SIG-M5 (cell line): ENCODE measurements at regions not wholly inside any gene's neighbourhood (a gene's known extent, or its start where the extent isn't known, plus 50 kb on each side); places are given as distances from the start of the nearest gene placed in this dataset.

Source experiments
- DNase-seq: peaks from one replicate; lab custom pipeline; 2025; lab: John Stamatoyannopoulos, UW

DNA sequence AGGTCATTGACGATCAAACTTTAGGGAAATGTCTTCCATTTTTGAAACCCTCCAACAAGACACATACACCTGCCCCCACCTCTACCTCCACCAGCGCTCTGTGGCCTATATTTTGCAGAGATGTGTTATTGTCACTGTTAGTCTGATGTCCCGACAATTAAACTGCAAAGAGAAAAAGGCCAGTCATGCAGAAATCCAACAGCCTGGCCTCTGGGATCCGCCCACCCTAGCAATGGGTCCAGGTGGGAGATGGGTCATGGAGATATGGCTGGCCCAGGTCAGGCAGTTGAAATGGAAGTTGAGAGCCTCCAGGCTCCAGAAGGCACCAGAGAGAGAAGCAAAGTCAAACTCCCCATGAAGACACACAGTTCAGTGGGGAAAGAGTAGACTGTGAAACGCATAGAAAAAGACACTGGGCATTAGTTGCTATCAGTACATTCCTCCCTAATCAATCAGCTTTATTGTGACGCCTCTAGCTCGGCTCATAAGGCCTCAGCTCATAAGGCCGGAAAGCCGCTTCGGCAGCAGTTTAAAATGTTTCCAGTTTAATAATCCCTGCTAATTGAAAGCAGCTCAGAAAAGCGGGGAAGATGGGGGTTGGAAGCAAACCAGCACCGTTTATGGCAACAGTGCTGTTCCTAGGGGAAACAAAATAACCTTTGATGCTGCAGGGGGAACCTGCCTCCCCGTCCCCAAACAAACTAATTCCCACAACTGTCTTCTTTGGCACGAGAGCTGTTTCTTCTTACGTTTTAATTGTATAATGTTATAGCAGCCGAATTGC lies 239.7 kb upstream of the ZNF507 start:
- DNase-seq = no peak

GRCh38 chr19:32122258-32122657 lies 223.2 kb upstream of the ZNF507 start:
- no peak for DNase-seq

GRCh38 chr19:32123355-32123940 lies 222.0 kb upstream of the ZNF507 start:
- no peak for DNase-seq

DNA sequence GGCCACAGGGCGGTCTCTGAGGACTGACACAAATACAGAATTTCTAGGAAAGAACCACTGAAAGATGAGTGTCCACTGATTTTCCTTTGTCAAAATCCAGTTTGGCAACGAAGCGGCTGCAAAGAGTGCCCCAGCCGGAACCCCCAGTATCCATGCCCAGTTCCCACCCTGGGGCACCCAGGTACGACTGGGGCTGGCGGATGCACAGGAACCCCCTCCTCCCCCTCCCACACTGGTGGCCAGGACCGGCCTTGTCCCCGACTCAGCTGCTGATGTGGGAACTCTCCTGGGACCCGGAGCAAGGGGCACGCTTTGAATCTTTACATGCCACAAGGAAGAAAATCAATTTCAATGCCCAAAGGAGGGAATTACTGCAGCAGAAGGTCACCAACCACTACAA lies 220.8 kb upstream of the ZNF507 start:
- DNase-seq = no peak

DNA sequence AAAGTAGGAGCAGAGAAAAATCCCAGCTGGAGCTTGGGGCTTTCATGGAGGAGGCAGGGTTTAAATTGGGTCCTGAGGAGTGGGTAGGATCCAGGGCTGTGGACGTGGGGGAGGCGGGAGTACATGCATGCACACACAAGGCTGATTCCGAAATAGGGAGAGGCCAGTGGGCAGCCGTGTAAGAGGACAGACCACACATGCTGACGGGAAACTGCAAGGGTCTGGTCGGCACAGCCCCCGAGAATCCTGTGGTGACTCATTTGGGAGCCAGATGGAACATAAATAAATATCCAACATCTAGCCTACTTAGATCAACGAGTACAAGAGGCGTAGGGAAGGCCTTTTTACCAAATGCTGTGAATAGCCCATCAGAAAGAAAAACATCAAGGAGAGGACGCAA lies 216.3 kb upstream of the ZNF507 start:
- no peak for DNase-seq

GRCh38 chr19:32130332-32130731 lies 215.1 kb upstream of the ZNF507 start:
- DNase-seq = no peak

DNA sequence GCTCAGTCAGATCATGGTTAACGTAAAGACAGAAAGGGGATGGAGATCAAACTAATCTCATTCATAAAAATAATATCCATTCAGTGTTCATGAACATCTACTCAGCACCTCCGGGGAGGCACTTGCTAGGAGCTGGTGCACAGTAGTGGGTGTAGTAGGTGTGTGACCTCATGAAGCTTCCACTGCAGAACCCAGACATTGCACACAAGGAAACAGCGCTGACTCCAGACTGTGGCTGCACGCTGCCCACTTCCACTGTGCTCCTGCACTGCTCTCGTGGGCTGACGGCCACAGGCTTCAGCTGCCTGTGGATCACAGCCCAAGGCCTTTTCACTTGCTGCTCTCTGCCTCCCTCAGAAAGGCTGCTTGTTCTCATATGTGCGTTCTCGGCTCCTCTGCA lies 214.4 kb upstream of the ZNF507 start:
- DNase-seq = no peak

- DNase-seq = no peak
Measured at GRCh38 chr19:32138416-32138815, 207.0 kb upstream of the ZNF507 start.

- no peak for DNase-seq
Measured at GRCh38 chr19:32141840-32142511, 203.4 kb upstream of the ZNF507 start.

DNA sequence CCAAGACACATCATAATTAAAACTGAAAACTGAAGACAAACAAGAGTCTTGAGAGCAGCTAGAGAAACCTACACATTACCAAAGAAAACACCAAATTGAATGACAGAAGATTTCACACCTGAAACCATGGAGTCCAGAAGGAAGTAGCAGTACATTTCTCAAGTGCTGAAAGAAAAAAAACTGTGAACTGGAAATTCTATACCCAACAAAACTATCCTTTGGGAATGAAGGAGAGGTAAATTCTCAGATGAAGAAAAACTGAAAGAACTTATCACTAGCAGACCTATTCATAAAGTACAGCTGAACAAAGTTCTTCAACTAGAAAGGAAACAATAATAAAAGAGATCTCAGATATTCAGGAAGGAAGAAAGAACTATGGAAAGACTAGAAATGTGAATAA lies 198.7 kb upstream of the ZNF507 start:
- DNase-seq = no peak

GRCh38 chr19:32150605-32151004 lies 194.8 kb upstream of the ZNF507 start:
- DNase-seq = no peak

GRCh38 chr19:32154418-32154817 lies 191.0 kb upstream of the ZNF507 start:
- no peak for DNase-seq

- DNase-seq = no peak
Measured at GRCh38 chr19:32164384-32164992, 180.9 kb upstream of the ZNF507 start.

DNA sequence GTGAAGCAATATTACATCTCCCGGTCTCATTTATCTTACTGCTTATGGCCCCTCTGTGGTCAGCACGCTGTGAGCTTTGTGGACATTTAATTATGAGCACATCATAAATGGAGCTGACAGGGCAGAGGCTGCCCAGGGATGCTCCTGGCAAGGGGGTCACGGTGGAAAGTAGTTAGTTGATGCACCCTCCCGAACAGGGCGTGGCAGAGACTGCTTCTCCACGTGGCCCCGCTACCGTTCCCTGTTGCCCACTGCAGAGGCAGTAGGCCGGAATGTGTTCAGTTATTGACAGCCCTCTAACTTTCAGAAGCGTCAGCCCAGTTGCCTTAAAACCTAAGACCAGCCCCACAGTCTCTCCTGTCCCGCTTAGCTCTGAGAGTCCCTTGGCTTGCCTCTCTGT lies 180.3 kb upstream of the ZNF507 start:
- DNase-seq = no peak

DNA sequence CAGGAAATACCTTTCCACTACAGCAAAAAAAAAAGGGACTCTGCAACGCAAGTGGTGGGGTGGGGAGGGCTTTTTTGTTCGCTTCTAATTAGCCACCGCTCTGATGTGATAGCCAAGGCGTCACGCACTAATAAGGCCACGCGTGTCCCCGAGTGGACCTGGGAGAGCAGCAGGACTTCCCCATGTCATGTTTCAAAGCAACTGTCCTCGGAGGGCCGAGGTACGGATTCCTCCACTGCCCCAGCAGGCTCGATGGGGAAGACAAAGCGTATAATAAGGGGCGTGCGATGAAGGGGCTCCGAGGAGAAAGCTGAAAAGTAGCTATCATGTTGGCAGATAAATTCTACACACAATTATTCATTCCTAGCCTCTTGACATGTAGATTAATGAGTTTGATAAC lies 179.7 kb upstream of the ZNF507 start:
- no peak for DNase-seq

- DNase-seq = no peak
Measured at GRCh38 chr19:32166238-32166637, 179.2 kb upstream of the ZNF507 start.

DNA sequence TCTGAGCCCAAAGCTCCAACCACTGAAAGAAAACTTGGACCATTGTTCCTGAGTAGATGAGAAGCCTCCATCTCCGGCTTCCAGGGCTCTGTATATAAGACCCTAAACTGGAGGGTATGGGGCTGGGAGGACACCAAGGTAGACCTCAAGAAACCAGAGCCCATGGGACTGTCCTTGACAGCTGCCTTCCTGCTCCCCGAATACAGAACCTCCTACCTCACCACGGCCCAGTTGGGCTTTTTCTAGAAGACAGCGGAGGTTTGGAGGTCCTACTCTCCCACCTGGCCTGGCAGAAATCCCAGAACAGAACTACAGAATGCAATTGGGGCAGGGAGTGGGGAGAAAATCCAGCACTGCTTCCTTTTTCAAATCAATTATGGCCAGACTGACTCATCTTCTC lies 177.3 kb upstream of the ZNF507 start:
- DNase-seq = no peak

DNA sequence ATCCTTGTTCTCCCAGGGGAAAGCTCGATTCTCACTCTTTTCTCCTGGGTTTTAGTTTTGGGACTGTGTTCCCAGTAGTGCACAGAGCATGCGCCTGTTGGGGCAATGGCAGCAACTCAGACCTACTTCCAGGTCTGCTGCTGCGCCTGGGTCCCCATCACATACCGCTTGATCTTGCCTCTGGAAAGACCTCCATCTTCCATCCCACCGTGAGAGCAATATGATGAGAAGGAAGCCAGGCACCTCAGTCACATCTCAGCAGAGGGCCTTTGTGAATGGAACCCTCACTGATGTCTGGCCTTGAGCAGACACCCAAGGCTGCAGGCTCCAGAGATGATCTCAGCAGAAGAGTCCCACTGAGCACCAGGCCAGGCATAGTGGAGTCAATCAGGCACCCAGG lies 176.8 kb upstream of the ZNF507 start:
- DNase-seq = no peak

- DNase-seq = no peak
Measured at GRCh38 chr19:32171719-32172151, 173.7 kb upstream of the ZNF507 start.

GRCh38 chr19:32172566-32173160 lies 172.7 kb upstream of the ZNF507 start:
- no peak for DNase-seq

DNA sequence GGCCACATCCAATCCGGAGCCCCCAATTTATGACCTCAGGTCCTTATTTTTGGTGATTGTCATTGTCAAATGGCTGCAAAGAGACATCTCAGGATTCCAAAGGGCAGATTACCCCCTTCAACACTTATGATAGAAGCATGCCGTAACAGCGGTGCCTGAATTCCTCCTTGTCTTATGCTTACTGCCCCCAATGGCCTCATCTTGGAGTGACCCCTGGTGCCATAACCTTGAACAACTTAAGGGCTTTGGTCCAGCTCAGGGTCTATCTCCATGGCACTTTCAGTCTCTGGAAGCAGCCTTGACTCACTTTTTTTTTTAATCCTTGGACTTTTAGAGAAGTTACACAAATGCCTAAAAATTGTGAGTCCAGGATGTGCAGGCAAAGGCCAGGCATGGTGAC lies 171.6 kb upstream of the ZNF507 start:
- no peak for DNase-seq

DNA sequence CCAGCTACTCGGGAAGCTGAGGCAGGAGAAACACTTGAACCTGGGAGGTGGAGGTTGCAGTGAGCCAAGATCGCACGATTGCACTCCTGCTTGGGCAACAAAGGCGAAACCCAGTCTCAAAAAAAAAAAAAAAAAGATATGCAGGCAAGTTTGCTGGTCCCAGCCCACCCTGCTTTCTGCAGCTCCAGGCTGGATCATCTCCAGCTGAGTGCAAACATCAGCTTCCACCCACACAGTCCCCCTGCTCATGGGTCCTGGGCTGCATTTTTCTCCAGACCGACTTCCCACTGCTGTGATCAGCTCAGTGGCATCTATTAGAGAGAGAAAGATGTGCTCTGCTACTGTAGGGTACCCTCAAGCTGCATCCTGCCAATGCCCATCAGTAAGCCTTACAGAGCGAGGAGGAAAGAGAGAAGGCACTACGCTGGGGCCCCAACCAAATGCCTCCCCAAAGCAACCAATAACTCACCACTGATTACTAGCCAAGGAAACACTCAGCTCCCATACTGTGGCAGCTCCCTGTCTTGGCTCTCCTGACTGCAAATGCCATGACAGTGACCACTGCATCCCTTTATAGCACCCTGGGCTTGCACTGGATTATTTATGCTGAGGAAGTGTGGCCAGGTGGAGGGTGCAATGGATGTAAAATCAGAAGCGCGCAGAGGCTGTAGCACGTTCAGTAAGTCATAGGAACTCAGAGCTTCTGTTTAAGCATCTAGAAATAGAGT lies 170.9 kb upstream of the ZNF507 start:
- no peak for DNase-seq
